Astrocyte (in vitro differentiated cells and primary cell): ENCODE measurements at regions not wholly inside any gene's neighbourhood (a gene's known extent, or its start where the extent isn't known, plus 50 kb on each side); places are given as distances from the start of the nearest gene placed in this dataset.

Source experiments
- DNase-seq: peaks from one replicate; pipeline ENCODE4 v3.0.0-alpha.2; 2010; ENCODE audit warnings: low read depth
- FAIRE-seq: peaks from 2 replicates; lab custom pipeline; 2011; peaks lifted over from hg19 to GRCh38; lab: Jason Lieb, UNC
- H2AFZ ChIP-seq: 2 replicates; pipeline ENCODE4 v1.6.0; 2012; ENCODE audit warnings: low read depth, low read length, inconsistent platforms
- H3K27ac ChIP-seq: 2 replicates; pipeline ENCODE4 v1.5.1; 2011; ENCODE audit warnings: low read depth, low read length, inconsistent platforms
- H3K27me3 ChIP-seq: 2 replicates; pipeline ENCODE4 v1.6.0; 2011; ENCODE audit warnings: low read length, inconsistent platforms; ENCODE audit not compliant: insufficient read depth
- H3K36me3 ChIP-seq: 2 replicates; pipeline ENCODE4 v1.5.1; 2011; ENCODE audit warnings: low read length, inconsistent platforms; ENCODE audit not compliant: insufficient read depth
- H3K4me1 ChIP-seq: 2 replicates; pipeline ENCODE4 v1.5.1; 2011; ENCODE audit warnings: low read length, inconsistent platforms; ENCODE audit not compliant: insufficient read depth
- H3K4me2 ChIP-seq: 2 replicates; pipeline ENCODE4 v1.6.0; 2012; ENCODE audit warnings: low read length, inconsistent platforms
- H3K4me3 ChIP-seq: 2 replicates; pipeline ENCODE4 v1.5.1; 2011; ENCODE audit warnings: low read depth, mild to moderate bottlenecking, low read length, inconsistent platforms; ENCODE audit not compliant: insufficient read depth
- H3K79me2 ChIP-seq: 2 replicates; pipeline ENCODE4 v1.6.0; 2012; ENCODE audit warnings: mild to moderate bottlenecking, low read length, inconsistent platforms; ENCODE audit not compliant: insufficient read depth
- H3K9ac ChIP-seq: 2 replicates; pipeline ENCODE4 v1.6.0; 2012; ENCODE audit warnings: mild to moderate bottlenecking, low read length, inconsistent platforms
- H3K9me3 ChIP-seq: 2 replicates; pipeline ENCODE4 v1.5.1; 2012; ENCODE audit warnings: low read depth, mild to moderate bottlenecking, low read length, inconsistent platforms; ENCODE audit not compliant: insufficient read depth
- H4K20me1 ChIP-seq: 2 replicates; pipeline ENCODE4 v1.6.0; 2012; ENCODE audit warnings: low read length, inconsistent platforms; ENCODE audit not compliant: insufficient read depth
- H3K27ac Mint-ChIP-seq: one replicate; pipeline ENCODE4 v1.8.0; 2021; ENCODE audit warnings: mild to moderate bottlenecking, mixed read lengths; ENCODE audit not compliant: unreplicated experiment
- H3K27me3 Mint-ChIP-seq: one replicate; pipeline ENCODE4 v1.8.0; 2021; ENCODE audit warnings: low read depth, mixed read lengths; ENCODE audit not compliant: unreplicated experiment
- H3K36me3 Mint-ChIP-seq: one replicate; pipeline ENCODE4 v1.8.0; 2021; ENCODE audit warnings: low read depth, mixed read lengths; ENCODE audit not compliant: unreplicated experiment
- H3K4me1 Mint-ChIP-seq: one replicate; pipeline ENCODE4 v1.8.0; 2021; ENCODE audit warnings: low read depth, mixed read lengths; ENCODE audit not compliant: unreplicated experiment
- H3K4me3 Mint-ChIP-seq: one replicate; pipeline ENCODE4 v1.8.0; 2021; ENCODE audit warnings: mild to moderate bottlenecking, moderate library complexity, mixed read lengths; ENCODE audit not compliant: unreplicated experiment
- H3K9me3 Mint-ChIP-seq: one replicate; pipeline ENCODE4 v1.8.0; 2021; ENCODE audit warnings: mild to moderate bottlenecking, mixed read lengths; ENCODE audit not compliant: unreplicated experiment
- EZH2 ChIP-seq: IDR thresholded peaks from 2 replicates; pipeline ENCODE4 v1.6.1; 2012; ENCODE audit warnings: mild to moderate bottlenecking, low read length, inconsistent platforms; ENCODE audit not compliant: insufficient read depth
- TF ChIP-seq, protein P1 (sequence below): IDR thresholded peaks from 2 replicates; pipeline ENCODE4 v1.5.1; 2011; ENCODE audit warnings: low read depth, mild to moderate bottlenecking, inconsistent platforms, low read length, moderate library complexity; ENCODE audit not compliant: insufficient read depth

DNA sequence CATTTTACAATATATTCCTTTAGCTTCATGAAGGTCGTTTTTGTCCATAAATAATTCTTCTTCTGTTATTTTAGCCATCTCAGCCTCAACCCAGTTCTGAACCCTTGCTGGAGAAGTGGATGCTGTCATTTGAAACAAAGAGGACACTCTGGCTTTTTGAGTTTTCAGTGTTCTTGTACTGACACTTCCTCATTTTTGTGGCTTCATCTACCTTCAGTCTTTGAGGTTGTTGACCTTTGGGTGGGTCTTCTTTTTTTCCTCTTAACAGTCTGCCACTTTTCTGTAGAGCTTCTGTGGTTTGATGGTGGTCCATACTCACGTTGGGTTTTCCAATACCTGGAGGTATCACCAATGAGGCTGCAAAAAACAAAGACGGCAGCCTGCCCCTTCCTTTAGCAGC, 650.9 kb downstream of the PDCD6IP start:
- H4K20me1 ChIP-seq = no peaks in the 10 kb centered on the region
- no peaks in the 10 kb centered on the region for H3K79me2 ChIP-seq
- H3K27ac Mint-ChIP-seq = no peak overlapping the region
- H3K4me1 ChIP-seq = no peaks in the 10 kb centered on the region
- H3K4me3 Mint-ChIP-seq = no peak overlapping the region
- no peak overlapping the region for H3K4me3 ChIP-seq
- H2AFZ ChIP-seq = no peak overlapping the region
- TF ChIP-seq, protein P1, sequence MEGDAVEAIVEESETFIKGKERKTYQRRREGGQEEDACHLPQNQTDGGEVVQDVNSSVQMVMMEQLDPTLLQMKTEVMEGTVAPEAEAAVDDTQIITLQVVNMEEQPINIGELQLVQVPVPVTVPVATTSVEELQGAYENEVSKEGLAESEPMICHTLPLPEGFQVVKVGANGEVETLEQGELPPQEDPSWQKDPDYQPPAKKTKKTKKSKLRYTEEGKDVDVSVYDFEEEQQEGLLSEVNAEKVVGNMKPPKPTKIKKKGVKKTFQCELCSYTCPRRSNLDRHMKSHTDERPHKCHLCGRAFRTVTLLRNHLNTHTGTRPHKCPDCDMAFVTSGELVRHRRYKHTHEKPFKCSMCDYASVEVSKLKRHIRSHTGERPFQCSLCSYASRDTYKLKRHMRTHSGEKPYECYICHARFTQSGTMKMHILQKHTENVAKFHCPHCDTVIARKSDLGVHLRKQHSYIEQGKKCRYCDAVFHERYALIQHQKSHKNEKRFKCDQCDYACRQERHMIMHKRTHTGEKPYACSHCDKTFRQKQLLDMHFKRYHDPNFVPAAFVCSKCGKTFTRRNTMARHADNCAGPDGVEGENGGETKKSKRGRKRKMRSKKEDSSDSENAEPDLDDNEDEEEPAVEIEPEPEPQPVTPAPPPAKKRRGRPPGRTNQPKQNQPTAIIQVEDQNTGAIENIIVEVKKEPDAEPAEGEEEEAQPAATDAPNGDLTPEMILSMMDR = no peak
- TF ChIP-seq EZH2 = no peak
- no peaks in the 10 kb centered on the region for H3K36me3 Mint-ChIP-seq
- H3K9me3 Mint-ChIP-seq = peaks cover 2% of the 10 kb centered on the region
- H3K27me3 Mint-ChIP-seq = no peaks in the 10 kb centered on the region
- H3K4me1 Mint-ChIP-seq = no peaks in the 10 kb centered on the region
- no peak overlapping the region for H3K9ac ChIP-seq
- DNase-seq (no peak), FAIRE-seq (no peak)
- no peaks in the 10 kb centered on the region for H3K27me3 ChIP-seq
- no peak overlapping the region for H3K4me2 ChIP-seq
- H3K27ac ChIP-seq = no peak overlapping the region
- H3K9me3 ChIP-seq = no peaks in the 10 kb centered on the region
- H3K36me3 ChIP-seq = no peaks in the 10 kb centered on the region

DNA sequence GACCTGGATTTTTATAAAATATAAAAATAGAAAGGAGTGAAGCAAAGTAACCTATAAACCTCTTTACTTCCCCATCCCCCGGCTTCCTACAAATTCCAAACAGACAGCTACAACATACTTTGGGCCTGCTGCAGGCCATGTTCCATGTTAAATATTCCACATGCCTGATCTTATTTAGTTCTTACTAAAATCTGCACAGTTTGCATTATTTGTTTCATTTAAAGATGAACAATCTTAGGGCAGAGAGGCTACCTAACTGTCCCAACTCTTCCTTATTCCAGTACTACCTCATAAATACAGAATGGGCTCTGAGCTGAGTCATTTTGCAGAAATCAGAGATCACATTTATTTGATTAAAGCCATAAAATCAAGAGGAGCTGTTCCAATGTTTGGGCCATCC, 665.0 kb downstream of the PDCD6IP start:
- H3K79me2 ChIP-seq = no peaks in the 10 kb centered on the region
- peaks cover 1% of the 10 kb centered on the region for H3K27me3 Mint-ChIP-seq
- no peak for DNase-seq
- H3K4me3 ChIP-seq = no peak overlapping the region
- no peak for FAIRE-seq
- no peaks in the 10 kb centered on the region for H3K4me1 ChIP-seq
- H3K9me3 ChIP-seq = peaks cover 6% of the 10 kb centered on the region
- H3K4me2 ChIP-seq = no peak overlapping the region
- H3K9ac ChIP-seq = no peak overlapping the region
- H3K27ac Mint-ChIP-seq = no peak overlapping the region
- peaks cover 2% of the 10 kb centered on the region for H3K36me3 Mint-ChIP-seq
- no peak overlapping the region for H3K27ac ChIP-seq
- H4K20me1 ChIP-seq = no peaks in the 10 kb centered on the region
- peaks cover 8% of the 10 kb centered on the region for H3K9me3 Mint-ChIP-seq
- H3K36me3 ChIP-seq = no peaks in the 10 kb centered on the region
- H3K27me3 ChIP-seq = no peaks in the 10 kb centered on the region
- TF ChIP-seq, protein P1 = no peak
- TF ChIP-seq EZH2 = no peak
- H3K4me3 Mint-ChIP-seq = no peak overlapping the region
- no peaks in the 10 kb centered on the region for H3K4me1 Mint-ChIP-seq
- H2AFZ ChIP-seq = no peak overlapping the region

DNA sequence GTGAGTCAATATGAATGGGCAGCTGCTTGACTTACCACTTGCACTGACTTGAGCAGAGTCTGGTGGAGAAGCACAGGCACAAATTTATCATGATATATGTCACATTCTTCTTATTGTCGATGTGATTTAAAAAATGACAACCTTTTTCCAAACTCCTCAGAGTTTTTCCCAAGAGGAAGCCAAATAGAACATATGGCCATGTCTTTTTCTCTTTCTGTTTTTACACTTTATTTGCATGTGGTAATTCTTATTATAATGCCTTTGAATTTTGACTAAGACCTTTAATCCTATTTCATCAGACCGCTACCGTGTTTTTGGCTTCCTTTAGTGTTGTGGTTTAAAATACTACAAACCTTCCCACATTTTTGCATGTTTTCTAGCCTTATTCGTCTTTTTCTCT, 666.2 kb downstream of the PDCD6IP start:
- Mint-ChIP-seq H3K27me3 (peaks cover 1% of the 10 kb centered on the region), H3K36me3 (no peaks in the 10 kb centered on the region), H3K4me3 (no peak overlapping the region), H3K27ac (no peak overlapping the region), H3K4me1 (no peaks in the 10 kb centered on the region), H3K9me3 (peaks cover 2% of the 10 kb centered on the region)
- DNase-seq = no peak
- H3K79me2 ChIP-seq = no peaks in the 10 kb centered on the region
- H3K4me2 ChIP-seq = no peak overlapping the region
- TF ChIP-seq, protein P1 = no peak
- TF ChIP-seq EZH2 = no peak
- H3K27me3 ChIP-seq = no peaks in the 10 kb centered on the region
- no peak overlapping the region for H3K4me3 ChIP-seq
- no peak overlapping the region for H2AFZ ChIP-seq
- H3K4me1 ChIP-seq = no peaks in the 10 kb centered on the region
- FAIRE-seq = no peak
- peaks cover 6% of the 10 kb centered on the region for H3K9me3 ChIP-seq
- no peak overlapping the region for H3K9ac ChIP-seq
- H3K36me3 ChIP-seq = no peaks in the 10 kb centered on the region
- no peaks in the 10 kb centered on the region for H4K20me1 ChIP-seq
- H3K27ac ChIP-seq = no peak overlapping the region
